ENCODE measurements at regions not wholly inside any gene's neighbourhood (a gene's known extent, or its start where the extent isn't known, plus 50 kb on each side); places are given as distances from the start of the nearest gene placed in this dataset.

GRCh38 chr7:138212314-138212713 is 136.1 kb downstream of the AKR1D1 start:
- Histone ChIP-seq H3K36me3 (ENCODE audit: control insufficient read depth in 2 of 2, insufficient read depth in 1 of 2, low read length in 2 of 2) (no peaks in the 10 kb centered on the region), H3K4me3 (ENCODE audit: low read depth, low read length) (no peak overlapping the region), H3K27ac (ENCODE audit: extremely low read depth, low read depth, low read length) (no peak overlapping the region), H3K4me1 (ENCODE audit: control insufficient read depth, insufficient read depth, low read length) (no peaks in the 10 kb centered on the region), H3K9me3 (ENCODE audit: control insufficient read depth, insufficient read depth, low read depth, low read length) (no peaks in the 10 kb centered on the region)
- CTCF ChIA-PET = no interaction called here
- POLR2A ChIA-PET = interaction anchor here (0.6 kb wide), 1 partner anchor 300 kb away, joined by 3 read pairs; no protein-coding TSS in a partner anchor
- TF ChIP-seq ZNF18 (tag by site-specific recombination; IDR thresholded peaks at IDR 0.05) (no peak), ZNF548 (tag by site-specific recombination; IDR thresholded peaks at IDR 0.05) (no peak), ZFP37 (tag by site-specific recombination; IDR thresholded peaks at IDR 0.05) (no peak), ZNF76 (tag by site-specific recombination; IDR thresholded peaks at IDR 0.05; ENCODE audit: borderline replicate concordance, low read depth) (no peak), PATZ1 (tag by site-specific recombination; IDR thresholded peaks at IDR 0.05) (no peak), IKZF3 (tag by site-specific recombination; IDR thresholded peaks at IDR 0.05) (no peak), HIC1 (tag by site-specific recombination; IDR thresholded peaks at IDR 0.05) (no peak), CTCF (tag by site-specific recombination; IDR thresholded peaks at IDR 0.05) (no peak), ZNF140 (tag by site-specific recombination; IDR thresholded peaks at IDR 0.05) (no peak), ZNF768 (tag by site-specific recombination; IDR thresholded peaks at IDR 0.05) (no peak), ZNF138 (tag by site-specific recombination; IDR thresholded peaks at IDR 0.05; ENCODE audit: borderline replicate concordance) (no peak), INSM2 (tag by site-specific recombination; IDR thresholded peaks at IDR 0.05) (no peak), ZSCAN23 (tag by site-specific recombination; IDR thresholded peaks at IDR 0.05) (no peak), ZNF311 (tag by site-specific recombination; IDR thresholded peaks at IDR 0.05; ENCODE audit: borderline replicate concordance) (no peak), SP7 (tag by site-specific recombination; IDR thresholded peaks at IDR 0.05) (no peak), ZBTB6 (tag by site-specific recombination; IDR thresholded peaks at IDR 0.05) (no peak), ZNF580 (tag by site-specific recombination; IDR thresholded peaks at IDR 0.05) (no peak)

All from HEK293 (cell line).